ENCODE measurements at regions not wholly inside any gene's neighbourhood (a gene's known extent, or its start where the extent isn't known, plus 50 kb on each side); places are given as distances from the start of the nearest gene placed in this dataset.
"Not testable (repeated sequence)": the region's sequence is repeated elsewhere in the genome, so short reads cannot be mapped to it uniquely, and the experiment has no call there.

- DNase-seq = not testable (repeated sequence)
Observed at GRCh38 chr2:90087792-90088191, 1396.3 kb downstream of the RPIA start.

GRCh38 chr2:90093571-90094270 lies 1402.2 kb downstream of the RPIA start:
- not testable (repeated sequence) for DNase-seq

- DNase-seq = not testable (repeated sequence)
Observed at GRCh38 chr2:90097617-90098016, 1406.1 kb downstream of the RPIA start.

GRCh38 chr2:90105142-90105541 lies 1413.7 kb downstream of the RPIA start:
- not testable (repeated sequence) for DNase-seq

GRCh38 chr2:90123409-90123808 lies 1431.9 kb downstream of the RPIA start:
- not testable (repeated sequence) for DNase-seq

GRCh38 chr2:90139046-90139445 lies 1447.6 kb downstream of the RPIA start:
- not testable (repeated sequence) for DNase-seq

GRCh38 chr2:90141558-90141957 lies 1450.1 kb downstream of the RPIA start:
- DNase-seq = not testable (repeated sequence)

GRCh38 chr2:90151805-90152204 lies 1460.3 kb downstream of the RPIA start:
- not testable (repeated sequence) for DNase-seq

GRCh38 chr2:90170978-90171377 lies 1479.5 kb downstream of the RPIA start:
- DNase-seq = not testable (repeated sequence)

- not testable (repeated sequence) for DNase-seq
Observed at GRCh38 chr2:90173081-90173480, 1481.6 kb downstream of the RPIA start.

GRCh38 chr2:90179591-90179990 lies 1488.1 kb downstream of the RPIA start:
- not testable (repeated sequence) for DNase-seq

GRCh38 chr2:90207454-90208058 lies 1516.1 kb downstream of the RPIA start:
- no peak for DNase-seq

GRCh38 chr2:90209009-90209408 lies 1517.5 kb downstream of the RPIA start:
- DNase-seq = no peak

GRCh38 chr2:90209806-90210205 lies 1518.3 kb downstream of the RPIA start:
- no peak for DNase-seq

- not testable (repeated sequence) for DNase-seq
Observed at GRCh38 chr2:90215880-90216279, 1524.4 kb downstream of the RPIA start.

- DNase-seq = not testable (repeated sequence)
Observed at GRCh38 chr2:90216801-90217200, 1525.3 kb downstream of the RPIA start.

- not testable (repeated sequence) for DNase-seq
Observed at GRCh38 chr2:90218534-90218933, 1527.1 kb downstream of the RPIA start.

GRCh38 chr2:90220623-90221299 lies 1529.3 kb downstream of the RPIA start:
- DNase-seq = not testable (repeated sequence)

- no peak for DNase-seq
Observed at GRCh38 chr2:90221300-90221651, 1529.8 kb downstream of the RPIA start.

GRCh38 chr2:90224767-90225166 lies 1533.3 kb downstream of the RPIA start:
- DNase-seq = not testable (repeated sequence)

- not testable (repeated sequence) for DNase-seq
Observed at GRCh38 chr2:90226465-90227072, 1535.1 kb downstream of the RPIA start.

- DNase-seq = not testable (repeated sequence)
Observed at GRCh38 chr2:90231199-90231598, 1539.7 kb downstream of the RPIA start.

GRCh38 chr2:90235452-90235851 lies 1544.0 kb downstream of the RPIA start:
- not testable (repeated sequence) for DNase-seq
